ENCODE measurements at regions not wholly inside any gene's neighbourhood (a gene's known extent, or its start where the extent isn't known, plus 50 kb on each side); places are given as distances from the start of the nearest gene placed in this dataset.

GRCh38 chr6:4607793-4608192 lies 168.4 kb upstream of the CDYL start:
- Histone ChIP-seq H3K27me3 (ENCODE audit: low read depth, low read length) (no peaks in the 10 kb centered on the region), H2AFZ (ENCODE audit: low read depth, low read length) (no peak overlapping the region), H3K9me3 (ENCODE audit: insufficient read depth, low read length) (no peaks in the 10 kb centered on the region), H3K4me2 (ENCODE audit: low read length) (no peak overlapping the region), H3K79me2 (ENCODE audit: low read length) (no peaks in the 10 kb centered on the region), H3K36me3 (replicated peaks; ENCODE audit: low read depth, low read length) (no peaks in the 10 kb centered on the region), H3K4me3 (ENCODE audit: low read length) (no peak overlapping the region), H3K27ac (ENCODE audit: low read length) (no peak overlapping the region), H3K9ac (ENCODE audit: low read length) (no peak overlapping the region), H3K4me1 (ENCODE audit: low read length) (no peaks in the 10 kb centered on the region), H4K20me1 (ENCODE audit: insufficient read depth, low read length) (no peaks in the 10 kb centered on the region)
- TF ChIP-seq EZH2phosphoT487 (IDR thresholded peaks at IDR 0.05; ENCODE audit: low read depth) (no peak), CTCF (IDR thresholded peaks at IDR 0.05; ENCODE audit: low read depth, low read length) (no peak)

- H3K4me1 ChIP-seq (ENCODE audit: low read length): no peaks in the 10 kb centered on the region
- H3K9ac ChIP-seq (ENCODE audit: low read length): no peak overlapping the region
Measured at GRCh38 chr6:4606821-4607704, 169.1 kb upstream of the CDYL start.

GRCh38 chr6:4606016-4606415 lies 170.2 kb upstream of the CDYL start:
- Histone ChIP-seq H3K4me3 (ENCODE audit: low read length) (no peak overlapping the region), H3K27ac (ENCODE audit: low read length) (no peak overlapping the region)

More at GRCh38 chr6:4606821-4607704, 169.1 kb upstream of the CDYL start:
- Histone ChIP-seq H3K4me3 (ENCODE audit: low read length) (no peak overlapping the region), H3K27ac (ENCODE audit: low read length) (no peak overlapping the region), H2AFZ (ENCODE audit: low read depth, low read length) (no peak overlapping the region), H3K9me3 (ENCODE audit: insufficient read depth, low read length) (no peaks in the 10 kb centered on the region), H3K36me3 (replicated peaks; ENCODE audit: low read depth, low read length) (no peaks in the 10 kb centered on the region), H4K20me1 (ENCODE audit: insufficient read depth, low read length) (no peaks in the 10 kb centered on the region), H3K27me3 (ENCODE audit: low read depth, low read length) (no peaks in the 10 kb centered on the region), H3K79me2 (ENCODE audit: low read length) (no peaks in the 10 kb centered on the region), H3K4me2 (ENCODE audit: low read length) (no peak overlapping the region)
- TF ChIP-seq CTCF (IDR thresholded peaks at IDR 0.05; ENCODE audit: low read depth, low read length): no peak
- no peak for TF ChIP-seq EZH2phosphoT487 (IDR thresholded peaks at IDR 0.05; ENCODE audit: low read depth)

More at GRCh38 chr6:4606016-4606415, 170.2 kb upstream of the CDYL start:
- Histone ChIP-seq H3K9me3 (ENCODE audit: insufficient read depth, low read length) (no peaks in the 10 kb centered on the region), H3K79me2 (ENCODE audit: low read length) (no peaks in the 10 kb centered on the region), H3K4me2 (ENCODE audit: low read length) (no peak overlapping the region), H3K4me1 (ENCODE audit: low read length) (no peaks in the 10 kb centered on the region), H4K20me1 (ENCODE audit: insufficient read depth, low read length) (no peaks in the 10 kb centered on the region), H2AFZ (ENCODE audit: low read depth, low read length) (no peak overlapping the region), H3K36me3 (replicated peaks; ENCODE audit: low read depth, low read length) (no peaks in the 10 kb centered on the region), H3K9ac (ENCODE audit: low read length) (no peak overlapping the region), H3K27me3 (ENCODE audit: low read depth, low read length) (no peaks in the 10 kb centered on the region)
- TF ChIP-seq EZH2phosphoT487 (IDR thresholded peaks at IDR 0.05; ENCODE audit: low read depth) (no peak), CTCF (IDR thresholded peaks at IDR 0.05; ENCODE audit: low read depth, low read length) (no peak)
